Omental fat pad (tissue), 3 donors: ENCODE measurements at regions not wholly inside any gene's neighbourhood (a gene's known extent, or its start where the extent isn't known, plus 50 kb on each side); places are given as distances from the start of the nearest gene placed in this dataset.
A peak's percentile ranks its signal among the peaks of the same experiment; 100 is the strongest.

ENCODE experiments used
- ATAC-seq: fragments of 150-250 bp; one replicate; pipeline ENCODE4 v1.9.1; 2016; ENCODE audit warnings: mild to moderate bottlenecking, moderate library complexity; ENCODE audit not compliant: low FRiP score
- DNase-seq: peaks from one replicate; pipeline ENCODE4 v3.0.0-alpha.2; 2019; ENCODE audit warnings: low spot score
- CTCF ChIP-seq, 3 donors: fragments of 450-650 bp; IDR thresholded peaks; one replicate each; pipeline ENCODE4 v1.5.1; 2016 to 2017; ENCODE audit warnings: antibody characterized with exemption in 3 of 3, mild to moderate bottlenecking in 3 of 3, moderate library complexity in 2 of 3

- no peak for TF ChIP-seq CTCF (IDR thresholded peaks at IDR 0.05)
- DNase-seq: no peak
- no peak for ATAC-seq
Measured at GRCh38 chr3:40768046-40768445, 243.3 kb downstream of the ZNF621 start.

- no peak for TF ChIP-seq CTCF (IDR thresholded peaks at IDR 0.05)
- DNase-seq: no peak
- ATAC-seq: peak; percentile 57
Measured at GRCh38 chr3:40768536-40768935, 243.8 kb downstream of the ZNF621 start.

- TF ChIP-seq CTCF (IDR thresholded peaks at IDR 0.05): no peak
- ATAC-seq (no peak), DNase-seq (no peak)
Measured at GRCh38 chr3:40770061-40770460, 245.3 kb downstream of the ZNF621 start.

- DNase-seq: no peak
Measured at GRCh38 chr3:40771112-40771511, 246.4 kb downstream of the ZNF621 start.

GRCh38 chr3:40779039-40779438 is 254.3 kb downstream of the ZNF621 start:
- no peak for DNase-seq
- TF ChIP-seq CTCF (IDR thresholded peaks at IDR 0.05): no peak
- no peak for ATAC-seq

More at GRCh38 chr3:40771112-40771511, 246.4 kb downstream of the ZNF621 start:
- no peak for TF ChIP-seq CTCF (IDR thresholded peaks at IDR 0.05)
- ATAC-seq: no peak

- DNase-seq (no peak), ATAC-seq (no peak)
- TF ChIP-seq CTCF (IDR thresholded peaks at IDR 0.05): no peak
Measured at GRCh38 chr3:40780291-40780924, 255.6 kb downstream of the ZNF621 start.

- no peak for ATAC-seq
- DNase-seq: no peak
- no peak for TF ChIP-seq CTCF (IDR thresholded peaks at IDR 0.05)
Measured at GRCh38 chr3:40780925-40781406, 256.2 kb downstream of the ZNF621 start.
